ENCODE measurements at regions not wholly inside any gene's neighbourhood (a gene's known extent, or its start where the extent isn't known, plus 50 kb on each side); places are given as distances from the start of the nearest gene placed in this dataset.

DNA sequence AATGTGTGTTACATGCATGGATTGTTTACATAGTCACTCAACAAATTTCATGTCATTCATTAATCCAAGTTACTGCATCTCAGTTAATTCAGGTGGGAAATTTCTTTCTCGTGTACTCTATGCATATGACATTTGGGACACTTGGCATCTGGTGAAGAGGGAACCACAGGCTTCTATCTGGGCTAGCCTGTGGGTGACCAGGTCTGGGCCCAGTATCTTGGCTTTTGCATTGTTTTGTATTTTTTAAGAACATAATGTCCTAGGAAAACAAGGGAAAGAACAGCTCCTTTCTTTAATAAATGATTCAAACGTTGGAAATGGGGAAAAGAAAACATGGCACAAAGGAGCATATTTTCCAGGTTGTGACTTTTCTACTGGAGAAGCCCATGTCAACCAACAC lies 331.1 kb downstream of the WDR11 start:
- DNase-seq (ENCODE audit: low spot score): no peak

DNA sequence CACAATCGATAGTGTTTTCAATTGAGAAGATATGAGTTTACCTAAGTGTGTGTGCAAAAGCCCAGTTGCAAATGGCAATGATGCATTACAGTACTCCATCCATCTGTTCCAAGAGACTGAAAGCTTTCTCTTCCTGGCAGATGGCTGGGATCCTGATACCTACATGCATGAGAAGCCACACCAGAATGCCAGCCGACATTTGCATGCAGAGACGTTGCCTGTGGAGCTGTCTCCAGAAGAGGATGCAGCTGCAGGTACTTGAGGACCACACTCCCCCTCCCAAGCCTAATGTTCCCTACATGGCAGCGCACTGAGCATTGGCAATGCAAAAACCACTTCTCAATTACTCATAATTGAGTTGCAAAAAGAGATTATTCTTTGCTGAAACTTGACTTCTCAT lies 332.1 kb downstream of the WDR11 start:
- DNase-seq (ENCODE audit: low spot score): no peak

DNA sequence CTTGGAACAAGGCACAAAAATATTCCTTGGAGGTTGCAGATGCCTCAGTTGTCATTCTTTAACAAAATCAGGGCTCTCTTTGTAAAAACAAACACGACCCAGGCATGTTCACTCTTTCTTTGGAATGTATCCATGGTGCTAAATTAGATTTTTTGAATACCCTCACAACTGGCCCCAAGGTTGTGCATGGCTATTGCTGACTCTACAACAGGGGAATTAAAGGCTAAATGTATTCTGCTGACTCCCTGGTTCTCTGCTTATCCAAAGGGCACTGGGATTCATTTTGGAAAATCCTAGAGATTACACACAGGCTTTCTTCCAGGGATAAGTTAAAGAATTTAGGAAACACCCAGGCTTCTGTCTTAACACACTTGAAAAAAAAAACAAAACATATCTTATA lies 332.5 kb downstream of the WDR11 start:
- no peak for DNase-seq (ENCODE audit: low spot score)

DNA sequence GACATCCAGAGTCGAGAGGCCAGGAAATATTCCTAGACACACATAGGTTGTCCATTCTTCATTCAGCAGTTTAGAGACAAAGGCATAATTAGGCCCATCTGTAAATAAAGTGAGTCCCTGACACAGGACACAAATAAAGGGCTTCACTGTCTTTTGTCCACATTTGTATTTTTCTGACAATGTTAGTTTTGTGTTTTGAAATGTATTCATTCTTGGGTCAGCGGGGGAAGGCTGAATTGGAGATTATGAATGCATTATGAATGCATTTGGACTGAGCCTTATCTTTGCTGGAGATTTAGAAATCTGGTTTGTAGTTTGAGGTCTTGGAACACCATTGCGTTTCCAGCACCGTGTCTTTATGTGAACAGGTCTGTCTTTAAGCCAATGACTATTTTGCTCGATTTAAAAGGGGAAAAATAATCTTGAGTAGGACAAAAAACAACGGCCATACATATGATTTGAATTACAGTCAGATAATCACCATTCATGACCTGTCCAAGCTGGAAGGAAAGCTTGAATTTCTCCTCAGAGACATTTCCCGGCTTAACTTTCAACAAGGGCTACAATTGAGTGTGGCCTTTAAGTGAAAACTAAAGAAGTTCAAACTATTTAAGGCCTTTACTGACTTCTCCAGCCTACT lies 334.8 kb downstream of the WDR11 start:
- no peak for DNase-seq (ENCODE audit: low spot score)

DNA sequence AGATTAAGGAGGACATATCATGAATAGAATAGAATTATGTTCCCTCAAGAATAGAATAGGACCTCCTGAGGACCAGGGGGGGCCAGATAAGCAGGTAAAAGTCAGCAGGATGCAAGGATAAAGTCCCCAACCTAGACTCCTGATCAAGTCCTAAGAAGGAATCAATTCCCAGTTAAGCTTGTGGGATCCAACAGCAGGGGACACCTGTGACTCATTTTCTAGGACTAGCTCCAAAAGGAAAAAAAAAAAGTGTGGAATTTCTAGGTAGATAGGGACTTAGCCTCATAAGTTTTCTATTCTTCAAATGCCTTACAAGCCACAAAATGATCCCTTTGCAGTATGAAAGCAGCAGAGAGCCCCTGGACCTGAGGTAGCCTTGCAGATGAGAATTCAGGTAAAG lies 336.2 kb downstream of the WDR11 start:
- no peak for DNase-seq (ENCODE audit: low spot score)

DNA sequence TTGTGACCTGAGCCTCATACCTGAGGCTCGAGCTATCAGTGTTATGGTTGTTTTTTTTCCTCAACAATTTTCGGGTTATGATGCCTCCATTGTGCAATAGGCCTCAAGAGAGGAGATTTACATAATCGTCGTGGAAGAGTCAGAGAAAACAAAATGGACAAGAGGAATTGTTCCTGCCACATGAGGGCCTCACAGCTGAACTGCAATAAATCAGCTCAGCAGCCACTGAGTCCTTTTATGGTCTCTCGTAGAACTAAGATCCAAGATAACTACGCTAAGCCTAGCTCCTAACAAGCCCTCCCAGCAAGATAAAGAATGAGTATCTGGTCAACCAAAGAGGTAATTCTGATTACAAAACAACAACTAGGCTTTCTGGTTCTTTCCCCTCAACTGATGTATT lies 336.8 kb downstream of the WDR11 start:
- peak; percentile 24 for DNase-seq (ENCODE audit: low spot score)

DNA sequence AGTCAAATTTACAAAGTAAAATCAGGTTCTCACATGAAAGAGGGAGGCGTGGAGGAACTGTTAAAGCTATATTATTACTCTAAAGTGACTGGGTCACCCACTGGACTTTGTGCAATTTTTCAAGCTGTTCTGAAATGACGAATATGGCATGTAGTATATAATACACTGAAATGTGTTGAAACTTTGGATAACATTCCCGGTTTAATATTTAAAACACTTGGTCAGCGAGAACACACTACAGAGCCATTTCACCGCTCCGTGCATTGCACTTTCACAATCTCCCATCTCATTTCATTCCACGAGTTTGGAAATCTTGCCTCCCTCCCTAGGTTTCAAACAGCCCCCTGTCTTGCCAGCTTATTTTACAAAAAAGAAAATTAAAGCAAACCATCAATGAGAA lies 337.9 kb downstream of the WDR11 start:
- no peak for DNase-seq (ENCODE audit: low spot score)

DNA sequence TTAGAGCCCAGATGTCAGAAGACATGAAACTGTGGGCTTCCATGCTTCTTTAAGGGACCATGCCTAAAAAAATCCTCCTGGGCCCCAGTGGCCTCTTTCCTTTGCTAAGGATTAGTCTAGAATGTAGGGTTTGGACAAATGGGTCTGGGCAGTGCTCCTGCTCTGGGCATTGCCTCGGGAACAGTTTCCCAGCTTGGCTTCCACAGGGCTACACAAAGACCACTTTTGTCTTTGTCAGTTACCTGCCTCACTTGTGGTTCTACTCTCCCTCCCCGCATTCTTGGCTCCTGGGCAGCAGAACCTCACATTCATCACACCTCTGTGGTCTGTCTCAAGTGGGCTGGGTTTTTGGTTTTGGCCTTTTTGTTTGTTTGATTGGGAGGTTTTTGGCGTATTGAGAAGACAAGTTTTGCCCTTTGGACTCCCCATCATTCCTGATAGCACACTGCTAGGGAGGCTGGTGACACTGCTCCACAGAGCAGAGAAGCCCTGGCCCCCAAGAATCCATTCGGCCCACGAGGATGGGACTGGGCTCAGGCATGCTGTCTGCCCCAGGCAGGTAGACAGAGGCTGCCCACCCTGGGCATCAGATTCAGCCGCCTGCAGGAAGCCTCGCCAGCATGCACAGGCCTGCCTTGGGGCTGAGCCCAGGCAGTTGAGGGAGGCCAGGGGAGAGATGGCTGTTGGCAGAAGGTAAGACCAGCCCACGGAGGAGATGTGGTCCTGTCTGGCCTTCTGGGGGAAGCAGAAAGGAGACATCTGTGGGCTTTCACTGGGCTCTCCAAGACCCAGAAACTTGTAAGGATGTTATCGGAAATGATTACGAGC lies 343.7 kb downstream of the WDR11 start:
- DNase-seq (ENCODE audit: low spot score): no peak

DNA sequence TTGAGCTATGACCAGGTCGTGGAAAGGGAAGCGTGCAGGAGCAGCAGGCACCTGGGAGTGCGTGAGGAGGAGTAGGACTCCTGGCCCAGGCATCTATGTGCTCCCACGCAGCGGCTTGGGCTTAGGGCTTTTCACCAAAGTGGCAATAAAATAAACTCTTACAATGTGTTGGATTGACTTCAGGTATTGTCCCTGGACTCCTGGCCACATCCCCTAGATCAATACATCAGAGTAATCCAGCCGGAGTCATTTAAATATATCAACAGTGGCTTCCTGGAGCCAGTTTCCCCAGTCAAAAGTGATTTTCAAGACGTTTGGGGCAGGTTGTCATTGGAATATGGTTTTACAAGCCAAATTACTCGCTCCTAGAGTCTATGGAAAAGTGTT lies 344.4 kb downstream of the WDR11 start:
- no peak for DNase-seq (ENCODE audit: low spot score)

DNA sequence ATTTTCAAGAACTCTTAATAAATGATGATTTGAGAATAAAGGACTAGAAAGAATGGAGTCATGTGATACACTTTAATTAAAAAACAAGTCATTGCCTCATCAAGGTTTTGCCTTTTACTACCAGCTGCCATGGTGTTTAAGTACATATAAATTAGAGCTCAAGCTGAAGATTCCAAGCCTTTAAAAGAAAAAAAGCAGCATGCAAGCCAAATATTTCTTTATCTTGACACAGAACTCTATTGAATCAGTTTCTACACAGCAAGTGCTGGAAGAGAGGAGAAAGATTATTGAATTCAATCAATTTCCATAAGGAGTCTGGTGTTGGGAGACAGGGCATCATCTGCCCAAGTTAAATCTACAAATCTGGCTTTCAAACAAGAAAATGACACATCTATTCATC lies 347.9 kb downstream of the WDR11 start:
- DNase-seq (ENCODE audit: low spot score): no peak

DNA sequence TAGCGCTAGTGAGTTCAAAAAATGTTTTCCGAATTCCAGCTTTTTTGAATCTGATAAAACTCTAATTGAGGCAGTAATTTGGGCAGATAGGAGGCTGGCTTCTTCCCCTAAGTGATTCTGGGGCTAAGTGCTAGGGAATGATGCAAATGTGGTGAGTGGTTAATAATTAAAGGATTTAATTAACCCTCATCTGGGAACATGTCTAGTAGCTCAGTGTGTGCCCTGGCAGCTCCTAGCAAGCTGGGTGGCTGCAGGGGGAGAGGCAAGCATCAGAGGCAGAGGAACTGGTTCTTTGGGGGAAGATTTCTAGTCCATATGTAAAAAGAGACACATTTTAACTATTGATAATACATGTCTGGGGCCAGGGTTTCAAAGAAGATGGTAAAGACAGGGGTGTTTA lies 354.5 kb downstream of the WDR11 start:
- DNase-seq (ENCODE audit: low spot score): no peak

DNA sequence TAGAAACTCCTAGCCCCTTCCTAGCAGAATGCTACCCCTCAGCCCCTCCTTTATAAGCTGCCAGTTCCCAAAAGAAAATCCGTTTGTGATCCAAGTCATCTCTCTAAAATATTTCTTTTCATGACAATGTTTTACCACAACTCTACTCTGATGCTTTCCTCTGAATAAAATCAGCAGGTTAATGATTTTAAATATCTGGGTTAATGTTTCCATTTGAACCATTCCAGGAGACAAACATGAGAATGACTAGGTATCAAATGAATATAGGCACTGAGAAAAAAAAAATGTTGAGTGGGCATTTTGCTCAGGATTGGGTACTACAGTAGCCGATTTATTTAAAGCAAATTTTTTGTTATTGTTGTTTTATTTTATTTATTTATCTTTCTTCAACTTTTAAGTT lies 360.3 kb downstream of the WDR11 start:
- DNase-seq (ENCODE audit: low spot score): no peak

DNA sequence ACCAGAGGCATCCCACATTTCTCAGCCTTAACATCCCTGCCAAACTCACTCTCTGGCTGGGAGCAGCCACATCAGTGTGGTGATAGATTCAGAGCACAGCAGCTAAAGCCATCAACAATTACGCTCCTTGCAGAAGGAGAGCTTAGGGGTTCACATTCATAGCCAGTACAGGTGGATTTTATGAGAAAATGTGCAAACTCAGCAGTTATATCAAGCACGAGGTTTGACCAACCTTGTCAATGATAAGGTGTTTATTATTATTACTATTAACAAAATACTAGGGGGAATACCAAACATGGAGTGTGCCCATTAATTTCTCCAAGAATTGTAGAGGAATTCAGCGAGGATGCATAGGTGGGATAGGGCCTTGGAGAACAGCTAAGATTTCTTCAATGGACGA lies 362.3 kb downstream of the WDR11 start:
- DNase-seq (ENCODE audit: low spot score): no peak

DNA sequence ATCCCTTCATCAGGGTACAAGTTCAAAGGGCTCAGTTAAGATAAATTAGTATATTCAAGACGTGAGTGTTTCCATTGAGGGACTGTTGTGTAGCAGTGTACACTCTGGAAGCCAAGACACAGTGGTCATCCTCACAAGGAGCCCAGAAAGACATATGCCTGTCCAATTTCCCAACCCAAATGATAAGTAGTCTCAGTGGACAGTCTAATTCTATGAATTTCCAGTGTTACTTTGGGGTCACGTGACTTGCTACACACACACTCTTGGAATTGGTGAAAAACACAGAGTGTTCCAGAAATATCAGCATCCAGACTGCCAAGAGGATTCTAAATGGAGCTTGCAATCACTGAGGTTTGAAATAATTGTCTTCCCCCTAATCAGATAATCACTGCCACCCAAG lies 365.1 kb downstream of the WDR11 start:
- no peak for DNase-seq (ENCODE audit: low spot score)

DNA sequence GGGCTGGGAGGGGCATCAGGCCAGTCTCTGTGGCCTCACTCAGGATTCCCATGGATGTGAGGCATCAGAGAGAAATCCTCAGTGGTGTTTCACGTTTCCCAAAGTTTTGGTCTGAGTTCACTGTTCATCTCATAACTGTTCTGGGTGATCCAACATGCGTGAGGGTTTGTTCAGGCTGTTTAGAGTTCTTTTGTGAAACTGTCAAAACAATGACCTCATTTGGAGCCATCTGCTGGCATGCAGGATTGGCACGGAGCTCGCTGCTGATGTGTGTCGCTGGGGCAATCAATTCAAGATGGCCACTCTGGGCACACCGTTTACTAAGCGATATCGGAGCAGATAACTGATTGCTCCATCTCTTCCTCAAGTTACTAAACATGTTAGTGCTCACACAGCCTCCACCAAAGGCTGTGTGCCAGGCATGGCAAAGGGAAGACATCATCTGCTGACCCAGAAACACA lies 365.6 kb downstream of the WDR11 start:
- no peak for DNase-seq (ENCODE audit: low spot score)

DNA sequence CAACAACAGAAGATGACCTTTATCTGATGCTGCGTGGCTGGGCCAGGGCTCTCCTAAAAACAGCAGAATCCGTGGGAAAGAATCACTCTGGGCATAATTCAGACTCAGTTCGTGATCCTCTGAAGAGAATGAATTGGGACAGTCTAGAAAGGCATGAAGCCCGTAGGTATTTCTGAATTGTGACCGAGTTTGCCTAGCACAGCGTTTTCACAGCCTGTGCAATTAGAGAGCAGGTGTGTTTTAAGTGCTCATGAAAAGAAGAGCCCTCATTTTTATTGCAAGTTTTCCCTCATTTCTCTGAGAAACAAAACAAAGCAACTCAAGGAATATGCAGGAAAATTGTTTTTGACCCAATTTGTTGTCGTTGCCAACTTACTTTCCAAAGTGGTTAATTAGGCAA lies 366.2 kb downstream of the WDR11 start:
- DNase-seq (ENCODE audit: low spot score): no peak

DNA sequence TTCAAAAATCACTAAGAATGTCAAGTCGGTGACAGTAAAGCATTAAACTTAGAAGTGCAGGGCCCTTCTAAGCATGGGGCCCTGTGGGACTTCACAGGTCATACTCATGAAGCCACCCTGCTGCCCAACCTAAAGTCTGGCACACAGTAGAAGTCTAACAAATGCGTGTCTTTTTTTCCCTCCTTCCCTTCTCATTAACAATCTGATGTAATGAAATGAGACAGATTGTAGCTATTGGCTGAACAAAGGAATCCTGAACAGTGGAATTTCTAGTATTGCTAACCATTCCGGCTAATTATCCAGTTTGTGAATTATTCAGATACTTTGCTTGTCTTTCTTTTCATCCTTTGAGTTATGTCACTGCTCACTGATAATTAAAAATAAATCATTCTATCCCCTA lies 369.9 kb downstream of the WDR11 start:
- DNase-seq (ENCODE audit: low spot score): no peak

DNA sequence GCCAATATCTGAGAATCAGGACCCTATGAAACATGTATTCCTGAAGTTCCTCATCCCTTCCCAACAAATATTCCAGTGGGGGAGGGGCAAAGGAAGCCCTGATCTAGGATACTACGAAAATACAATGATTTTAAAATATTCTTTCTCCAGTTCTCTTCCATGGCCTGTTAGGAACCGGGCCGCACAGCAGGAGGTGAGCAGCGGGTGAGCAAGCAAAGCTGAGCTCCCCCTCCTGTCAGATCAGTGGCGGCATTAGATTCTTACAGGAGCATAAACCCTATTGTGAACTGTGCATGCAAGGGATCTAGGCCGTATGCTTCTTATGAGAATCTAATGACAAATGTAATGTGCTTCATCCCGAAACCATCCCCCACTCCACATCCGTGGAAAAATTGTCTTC lies 370.8 kb downstream of the WDR11 start:
- DNase-seq (ENCODE audit: low spot score): no peak

DNA sequence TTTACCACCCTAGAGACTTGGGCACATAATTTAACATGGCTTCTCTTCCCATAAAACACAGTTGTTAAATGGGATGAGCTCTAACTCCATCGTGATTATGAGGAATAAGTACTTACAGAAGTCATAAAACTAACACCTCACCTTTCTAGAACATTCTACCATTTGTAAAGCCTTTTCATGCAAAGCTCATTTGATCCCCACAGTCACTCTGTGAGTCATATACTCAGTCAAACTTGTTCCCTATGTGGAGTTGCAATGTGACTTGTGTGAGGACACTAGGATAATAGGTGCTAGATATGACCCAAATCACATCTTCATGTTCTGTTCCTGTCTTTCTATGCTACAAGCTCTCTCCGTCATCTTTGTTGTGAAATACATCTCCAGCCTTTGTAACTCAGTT lies 371.7 kb downstream of the WDR11 start:
- DNase-seq (ENCODE audit: low spot score): no peak

DNA sequence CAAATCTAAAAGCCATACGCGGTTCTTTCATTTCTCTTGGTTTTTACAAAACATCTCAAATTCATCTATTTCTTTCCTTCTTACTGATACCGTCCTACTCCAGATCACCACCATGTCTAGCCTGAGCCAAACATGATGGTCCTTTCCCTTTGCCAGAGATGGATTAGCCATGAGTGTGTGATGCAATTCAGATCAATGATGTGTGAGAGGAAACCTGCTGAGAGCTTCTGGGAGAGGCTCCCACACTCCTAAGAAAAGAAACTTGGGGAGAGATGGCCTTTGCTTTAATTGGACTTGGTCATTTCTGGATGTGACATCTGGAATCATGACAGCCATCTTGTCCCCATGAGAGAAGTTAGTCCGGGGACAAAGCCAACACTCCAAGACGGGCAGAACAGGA lies 367.2 kb downstream of the FGFR2 start:
- no peak for DNase-seq (ENCODE audit: low spot score)

DNA sequence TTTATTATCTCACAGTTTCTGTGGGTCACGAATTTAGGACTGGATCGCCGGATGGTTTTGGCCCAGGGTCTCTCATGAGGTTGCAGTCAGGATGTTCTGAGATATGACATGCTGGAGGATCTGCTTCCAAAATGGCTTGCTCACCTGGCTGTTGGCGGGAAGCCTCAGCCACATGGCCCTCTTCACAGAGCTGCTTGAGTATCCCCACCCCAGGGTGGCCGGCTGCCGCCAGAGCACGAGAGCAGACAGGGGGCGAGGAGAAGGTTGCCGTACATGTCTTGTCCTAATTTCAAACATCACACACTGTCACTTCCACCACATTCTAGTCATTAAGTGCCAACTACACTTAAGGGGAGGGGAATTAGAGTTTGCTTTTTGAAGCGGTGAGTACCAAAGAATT lies 365.8 kb downstream of the FGFR2 start:
- no peak for DNase-seq (ENCODE audit: low spot score)

DNA sequence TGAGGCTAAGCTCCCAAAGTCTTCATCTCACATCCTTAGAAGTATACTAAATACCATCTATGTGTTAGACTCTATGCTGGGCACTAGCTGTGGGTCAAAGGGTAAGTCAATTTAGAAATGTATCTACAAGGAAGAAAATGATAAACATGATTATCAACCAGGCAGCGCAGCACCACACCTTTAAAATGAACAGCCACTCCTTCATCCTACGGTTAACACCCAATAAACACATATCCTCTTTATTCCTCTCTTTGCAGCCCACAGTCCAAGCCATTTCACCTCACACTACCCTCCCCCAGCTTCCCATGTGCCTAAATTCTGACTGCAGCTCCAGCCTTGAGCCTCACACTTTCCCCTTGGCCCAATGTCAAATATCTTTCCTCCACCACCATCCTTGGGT lies 362.6 kb downstream of the FGFR2 start:
- no peak for DNase-seq (ENCODE audit: low spot score)

DNA sequence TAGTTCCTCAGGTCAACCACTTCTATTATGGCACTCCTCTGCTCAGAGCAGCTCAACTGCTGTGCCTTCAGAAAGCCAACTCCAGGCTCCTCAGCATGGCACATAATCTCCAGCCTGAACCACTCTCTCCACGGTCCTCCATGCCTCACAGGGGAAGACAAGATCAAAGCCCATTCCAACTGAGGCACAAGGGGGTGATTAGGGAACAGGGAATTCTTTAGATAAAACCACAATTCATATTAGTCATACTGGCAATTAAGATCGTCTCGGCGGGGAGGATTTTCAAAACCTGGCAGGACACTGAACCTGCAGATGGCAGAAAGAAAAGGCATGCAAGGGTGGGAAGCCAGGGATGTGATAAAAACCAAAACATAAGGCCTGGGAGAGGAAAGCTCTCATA lies 361.6 kb downstream of the FGFR2 start:
- no peak for DNase-seq (ENCODE audit: low spot score)

DNA sequence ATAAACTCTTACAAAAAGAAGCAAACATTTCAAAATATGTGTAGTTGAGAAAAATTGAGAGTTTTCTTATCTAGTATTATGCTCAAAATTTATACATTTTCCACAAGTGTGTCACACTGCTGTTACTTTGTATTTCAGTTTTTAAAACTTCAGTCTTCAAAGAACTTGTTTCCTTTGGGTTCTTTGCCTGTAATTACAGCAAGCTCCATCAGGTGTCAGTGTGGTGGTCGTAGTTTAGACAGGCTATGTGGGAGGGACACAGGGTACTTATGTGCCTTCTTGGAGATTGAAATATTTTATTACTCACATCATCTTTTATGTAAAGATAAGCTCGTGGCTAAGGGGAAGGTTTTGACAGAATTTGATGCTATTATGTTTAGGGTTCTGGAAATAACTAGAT lies 360.5 kb downstream of the FGFR2 start:
- DNase-seq (ENCODE audit: low spot score): peak; percentile 27
